ENCODE measurements at regions not wholly inside any gene's neighbourhood (a gene's known extent, or its start where the extent isn't known, plus 50 kb on each side); places are given as distances from the start of the nearest gene placed in this dataset.

- TF ChIP-seq, protein P1, sequence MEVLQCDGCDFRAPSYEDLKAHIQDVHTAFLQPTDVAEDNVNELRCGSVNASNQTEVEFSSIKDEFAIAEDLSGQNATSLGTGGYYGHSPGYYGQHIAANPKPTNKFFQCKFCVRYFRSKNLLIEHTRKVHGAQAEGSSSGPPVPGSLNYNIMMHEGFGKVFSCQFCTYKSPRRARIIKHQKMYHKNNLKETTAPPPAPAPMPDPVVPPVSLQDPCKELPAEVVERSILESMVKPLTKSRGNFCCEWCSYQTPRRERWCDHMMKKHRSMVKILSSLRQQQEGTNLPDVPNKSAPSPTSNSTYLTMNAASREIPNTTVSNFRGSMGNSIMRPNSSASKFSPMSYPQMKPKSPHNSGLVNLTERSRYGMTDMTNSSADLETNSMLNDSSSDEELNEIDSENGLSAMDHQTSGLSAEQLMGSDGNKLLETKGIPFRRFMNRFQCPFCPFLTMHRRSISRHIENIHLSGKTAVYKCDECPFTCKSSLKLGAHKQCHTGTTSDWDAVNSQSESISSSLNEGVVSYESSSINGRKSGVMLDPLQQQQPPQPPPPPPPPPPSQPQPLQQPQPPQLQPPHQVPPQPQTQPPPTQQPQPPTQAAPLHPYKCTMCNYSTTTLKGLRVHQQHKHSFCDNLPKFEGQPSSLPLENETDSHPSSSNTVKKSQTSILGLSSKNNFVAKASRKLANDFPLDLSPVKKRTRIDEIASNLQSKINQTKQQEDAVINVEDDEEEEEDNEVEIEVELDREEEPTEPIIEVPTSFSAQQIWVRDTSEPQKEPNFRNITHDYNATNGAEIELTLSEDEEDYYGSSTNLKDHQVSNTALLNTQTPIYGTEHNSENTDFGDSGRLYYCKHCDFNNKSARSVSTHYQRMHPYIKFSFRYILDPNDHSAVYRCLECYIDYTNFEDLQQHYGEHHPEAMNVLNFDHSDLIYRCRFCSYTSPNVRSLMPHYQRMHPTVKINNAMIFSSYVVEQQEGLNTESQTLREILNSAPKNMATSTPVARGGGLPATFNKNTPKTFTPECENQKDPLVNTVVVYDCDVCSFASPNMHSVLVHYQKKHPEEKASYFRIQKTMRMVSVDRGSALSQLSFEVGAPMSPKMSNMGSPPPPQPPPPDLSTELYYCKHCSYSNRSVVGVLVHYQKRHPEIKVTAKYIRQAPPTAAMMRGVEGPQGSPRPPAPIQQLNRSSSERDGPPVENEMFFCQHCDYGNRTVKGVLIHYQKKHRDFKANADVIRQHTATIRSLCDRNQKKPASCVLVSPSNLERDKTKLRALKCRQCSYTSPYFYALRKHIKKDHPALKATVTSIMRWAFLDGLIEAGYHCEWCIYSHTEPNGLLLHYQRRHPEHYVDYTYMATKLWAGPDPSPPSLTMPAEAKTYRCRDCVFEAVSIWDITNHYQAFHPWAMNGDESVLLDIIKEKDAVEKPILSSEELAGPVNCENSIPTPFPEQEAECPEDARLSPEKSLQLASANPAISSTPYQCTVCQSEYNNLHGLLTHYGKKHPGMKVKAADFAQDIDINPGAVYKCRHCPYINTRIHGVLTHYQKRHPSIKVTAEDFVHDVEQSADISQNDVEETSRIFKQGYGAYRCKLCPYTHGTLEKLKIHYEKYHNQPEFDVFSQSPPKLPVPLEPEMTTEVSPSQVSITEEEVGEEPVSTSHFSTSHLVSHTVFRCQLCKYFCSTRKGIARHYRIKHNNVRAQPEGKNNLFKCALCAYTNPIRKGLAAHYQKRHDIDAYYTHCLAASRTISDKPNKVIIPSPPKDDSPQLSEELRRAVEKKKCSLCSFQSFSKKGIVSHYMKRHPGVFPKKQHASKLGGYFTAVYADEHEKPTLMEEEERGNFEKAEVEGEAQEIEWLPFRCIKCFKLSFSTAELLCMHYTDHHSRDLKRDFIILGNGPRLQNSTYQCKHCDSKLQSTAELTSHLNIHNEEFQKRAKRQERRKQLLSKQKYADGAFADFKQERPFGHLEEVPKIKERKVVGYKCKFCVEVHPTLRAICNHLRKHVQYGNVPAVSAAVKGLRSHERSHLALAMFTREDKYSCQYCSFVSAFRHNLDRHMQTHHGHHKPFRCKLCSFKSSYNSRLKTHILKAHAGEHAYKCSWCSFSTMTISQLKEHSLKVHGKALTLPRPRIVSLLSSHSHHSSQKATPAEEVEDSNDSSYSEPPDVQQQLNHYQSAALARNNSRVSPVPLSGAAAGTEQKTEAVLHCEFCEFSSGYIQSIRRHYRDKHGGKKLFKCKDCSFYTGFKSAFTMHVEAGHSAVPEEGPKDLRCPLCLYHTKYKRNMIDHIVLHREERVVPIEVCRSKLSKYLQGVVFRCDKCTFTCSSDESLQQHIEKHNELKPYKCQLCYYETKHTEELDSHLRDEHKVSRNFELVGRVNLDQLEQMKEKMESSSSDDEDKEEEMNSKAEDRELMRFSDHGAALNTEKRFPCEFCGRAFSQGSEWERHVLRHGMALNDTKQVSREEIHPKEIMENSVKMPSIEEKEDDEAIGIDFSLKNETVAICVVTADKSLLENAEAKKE (CRISPR knock-in tag; IDR thresholded peaks at IDR 0.05): no peak
- TF ChIP-seq CTCF (conservative IDR thresholded peaks at IDR 0.05; ENCODE audit: low read depth in 2 of 2) (no peak), CREB1 (CRISPR knock-in tag; IDR thresholded peaks at IDR 0.05; ENCODE audit: low read depth) (no peak)
These were observed 254.1 kb upstream of the PFKP start (continued) for GRCh38 chr10:2813286-2813685.

DNA sequence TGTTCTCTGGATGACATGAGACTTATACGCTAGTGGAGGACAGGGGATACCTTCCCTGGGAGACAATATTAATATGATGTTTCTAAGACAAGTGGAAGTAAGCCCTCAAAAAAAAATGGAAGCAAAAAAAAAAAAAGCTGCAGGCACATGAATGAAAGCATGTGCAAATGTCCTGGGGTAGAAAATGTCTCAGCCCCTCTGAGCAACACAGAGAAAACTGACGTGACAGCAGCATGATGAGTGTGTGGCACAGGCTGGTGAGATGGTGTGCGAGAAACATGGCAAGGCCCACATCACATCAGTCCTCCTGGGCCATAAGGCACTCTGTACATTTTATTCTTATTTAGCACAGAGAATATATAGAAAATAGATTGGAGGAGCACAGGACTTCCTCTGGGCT is 254.7 kb upstream of the PFKP start:
- H3K4me1 ChIP-seq (ENCODE audit: insufficient read depth): no peaks in the 10 kb centered on the region
- no peaks in the 10 kb centered on the region for H3K27me3 ChIP-seq (ENCODE audit: insufficient read depth)
- peaks cover 3% of the 10 kb centered on the region; the same call in 2 of the 3 replicates for H3K36me3 Mint-ChIP-seq (ENCODE audit: low read depth)
- H3K79me2 ChIP-seq (replicated peaks; ENCODE audit: insufficient read depth): no peaks in the 10 kb centered on the region
- H2AFZ ChIP-seq: no peak overlapping the region
- no peaks in the 10 kb centered on the region for H4K20me1 ChIP-seq (replicated peaks; ENCODE audit: insufficient read depth)
- H3K4me2 ChIP-seq: no peak overlapping the region
- no peaks in the 10 kb centered on the region for H3K36me3 ChIP-seq (ENCODE audit: insufficient read depth)
- H3F3A ChIP-seq (replicated peaks; ENCODE audit: low read depth): no peaks in the 10 kb centered on the region
- H3K9me2 ChIP-seq (ENCODE audit: insufficient read depth): no peaks in the 10 kb centered on the region; the same call in 1 of the 2 replicates
- H3K4me3 Mint-ChIP-seq: no peak overlapping the region
- H3K27ac ChIP-seq (ENCODE audit: low read depth): no peak overlapping the region
- peaks cover 2% of the 10 kb centered on the region; the same call in 1 of the 3 replicates for H3K9me3 Mint-ChIP-seq
- DNase-seq (ENCODE audit: low spot score) (no peak), ATAC-seq (no peak)
- no peak overlapping the region for H3K27ac Mint-ChIP-seq
- no peak overlapping the region for H3K4me3 ChIP-seq
- no peaks in the 10 kb centered on the region for H3K27me3 Mint-ChIP-seq (ENCODE audit: insufficient read depth, low read depth, poor library complexity)
- H3K4me1 Mint-ChIP-seq: no peaks in the 10 kb centered on the region
- no peak for TF ChIP-seq EZH2 (IDR thresholded peaks at IDR 0.05; ENCODE audit: low read depth, unreplicated experiment)
- no peak for TF ChIP-seq EZH2phosphoT487 (IDR thresholded peaks at IDR 0.05; ENCODE audit: unreplicated experiment)
- no peak for TF ChIP-seq NANOG (IDR thresholded peaks at IDR 0.05; ENCODE audit: borderline replicate concordance)
- no peak for TF ChIP-seq STAT1 (IDR thresholded peaks at IDR 0.05; ENCODE audit: unreplicated experiment)
- TF ChIP-seq CREB1 (CRISPR knock-in tag; IDR thresholded peaks at IDR 0.05; ENCODE audit: low read depth): no peak
- no peak for TF ChIP-seq ETS1 (IDR thresholded peaks at IDR 0.05)
- no peak for TF ChIP-seq CTCF (conservative IDR thresholded peaks at IDR 0.05; ENCODE audit: low read depth in 2 of 2)
- no peak for TF ChIP-seq REST (IDR thresholded peaks at IDR 0.05; ENCODE audit: unreplicated experiment)
- no peak for TF ChIP-seq ZNF331 (CRISPR knock-in tag; IDR thresholded peaks at IDR 0.05; ENCODE audit: low read depth)
